ENCODE measurements at regions not wholly inside any gene's neighbourhood (a gene's known extent, or its start where the extent isn't known, plus 50 kb on each side); places are given as distances from the start of the nearest gene placed in this dataset.

DNA sequence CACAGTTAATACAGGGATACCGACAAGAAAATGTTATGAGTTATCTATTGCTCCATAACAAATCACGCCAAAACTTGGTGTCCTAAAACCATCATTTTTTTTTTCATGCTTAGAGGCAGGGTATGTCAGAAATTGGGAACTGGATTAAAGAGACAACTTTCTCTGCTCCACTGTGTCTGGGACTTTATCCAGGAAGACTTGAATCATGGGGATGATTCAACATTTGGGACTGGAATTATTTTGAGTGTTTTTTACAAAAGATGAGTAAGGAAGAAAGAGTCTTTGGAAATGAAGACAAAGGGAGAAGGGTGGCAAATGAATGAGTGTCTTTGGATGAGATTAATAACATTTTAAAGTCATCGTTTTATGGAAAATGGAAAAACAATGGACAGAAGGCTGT lies 1883.7 kb upstream of the C9orf72 start (continued):
- no peak for TF ChIP-seq HDAC2 (IDR thresholded peaks at IDR 0.05; ENCODE audit: borderline replicate concordance in 1 of 2, low read depth in 2 of 2, low read length in 2 of 2)
- TF ChIP-seq NRF1 (IDR thresholded peaks at IDR 0.05; ENCODE audit: low read depth, low read length), result no peak
- no peak for TF ChIP-seq ATF2 (IDR thresholded peaks at IDR 0.05; ENCODE audit: low read length)
